ENCODE measurements at regions not wholly inside any gene's neighbourhood (a gene's known extent, or its start where the extent isn't known, plus 50 kb on each side); places are given as distances from the start of the nearest gene placed in this dataset.

DNA sequence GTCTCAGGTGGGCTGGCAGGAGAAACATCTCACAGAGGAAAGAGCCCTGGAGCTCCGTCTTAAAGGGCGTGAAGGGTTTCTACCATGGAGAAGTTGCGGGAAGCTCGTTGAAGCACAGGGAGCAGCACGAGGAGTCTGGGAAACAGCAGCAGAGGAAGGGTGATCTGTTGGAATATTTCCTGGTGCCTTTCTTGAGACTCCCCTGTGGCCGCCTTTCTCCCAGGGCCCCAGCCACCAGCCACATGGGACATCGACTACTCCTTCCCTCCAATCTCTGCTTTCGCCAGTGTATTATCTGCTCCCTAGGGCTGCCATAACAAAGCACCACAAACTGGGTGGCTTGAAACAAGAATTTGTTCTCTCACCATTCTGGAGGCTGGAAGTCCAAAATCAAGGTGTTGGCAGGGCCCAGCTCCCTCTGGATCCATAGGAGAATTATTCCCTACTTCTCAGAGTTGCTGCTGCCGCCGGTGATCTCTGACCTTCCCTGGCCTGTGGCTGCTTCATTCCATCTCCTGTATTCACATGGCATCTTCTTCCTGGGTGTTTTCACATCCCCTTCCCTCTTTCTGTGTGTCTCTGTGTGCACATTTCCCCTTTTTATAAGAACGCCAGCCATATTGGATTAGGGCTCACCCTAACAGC is 152.8 kb upstream of the GSC start:
- Histone ChIP-seq H3K9me3 (ENCODE audit: control insufficient read depth, insufficient read depth, low read depth, low read length) (no peaks in the 10 kb centered on the region), H3K4me3 (ENCODE audit: low read depth in 2 of 2, low read length in 2 of 2) (no peak overlapping the region), H3K27me3 (ENCODE audit: control insufficient read depth, insufficient read depth, low read length) (no peaks in the 10 kb centered on the region), H3K36me3 (ENCODE audit: control insufficient read depth, insufficient read depth, low read length) (no peaks in the 10 kb centered on the region), H3K4me1 (ENCODE audit: control insufficient read depth, insufficient read depth, low read length) (no peaks in the 10 kb centered on the region), H3K27ac (ENCODE audit: low read length) (no peak overlapping the region)
- in situ Hi-C loops (cut with HindIII; ENCODE audit: low pct_unique_long_range_greater_than_20kb, low sequenced_read_pairs) (no loop called here), intact Hi-C loops (cut with micrococcal nuclease; ENCODE audit: unreplicated experiment) (no loop called here)
- TF ChIP-seq, protein P1, sequence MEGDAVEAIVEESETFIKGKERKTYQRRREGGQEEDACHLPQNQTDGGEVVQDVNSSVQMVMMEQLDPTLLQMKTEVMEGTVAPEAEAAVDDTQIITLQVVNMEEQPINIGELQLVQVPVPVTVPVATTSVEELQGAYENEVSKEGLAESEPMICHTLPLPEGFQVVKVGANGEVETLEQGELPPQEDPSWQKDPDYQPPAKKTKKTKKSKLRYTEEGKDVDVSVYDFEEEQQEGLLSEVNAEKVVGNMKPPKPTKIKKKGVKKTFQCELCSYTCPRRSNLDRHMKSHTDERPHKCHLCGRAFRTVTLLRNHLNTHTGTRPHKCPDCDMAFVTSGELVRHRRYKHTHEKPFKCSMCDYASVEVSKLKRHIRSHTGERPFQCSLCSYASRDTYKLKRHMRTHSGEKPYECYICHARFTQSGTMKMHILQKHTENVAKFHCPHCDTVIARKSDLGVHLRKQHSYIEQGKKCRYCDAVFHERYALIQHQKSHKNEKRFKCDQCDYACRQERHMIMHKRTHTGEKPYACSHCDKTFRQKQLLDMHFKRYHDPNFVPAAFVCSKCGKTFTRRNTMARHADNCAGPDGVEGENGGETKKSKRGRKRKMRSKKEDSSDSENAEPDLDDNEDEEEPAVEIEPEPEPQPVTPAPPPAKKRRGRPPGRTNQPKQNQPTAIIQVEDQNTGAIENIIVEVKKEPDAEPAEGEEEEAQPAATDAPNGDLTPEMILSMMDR (IDR thresholded peaks at IDR 0.05), result no peak
- no peak for TF ChIP-seq TCF7L2 (IDR thresholded peaks at IDR 0.05; ENCODE audit: low read depth, low read length)
- no peak for TF ChIP-seq SIN3A (IDR thresholded peaks at IDR 0.05; ENCODE audit: borderline replicate concordance, insufficient read depth, low read depth, low read length)
- TF ChIP-seq POLR2AphosphoS5 (IDR thresholded peaks at IDR 0.05; ENCODE audit: low read depth, low read length), result no peak
- TF ChIP-seq REST (IDR thresholded peaks at IDR 0.05; ENCODE audit: insufficient read depth in 1 of 2, low read depth in 2 of 2, low read length in 1 of 2), result no peak
- no peak for ATAC-seq
- POLR2A ChIA-PET, result no interaction called here
- CTCF ChIA-PET, result no interaction called here
- DNase-seq (ENCODE audit: low read depth, low spot score), result no peak
- no TSS peak for BruUV-seq (replicated peaks)

- in situ Hi-C loops (cut with HindIII; ENCODE audit: low pct_unique_long_range_greater_than_20kb, low sequenced_read_pairs), result no loop called here
- ChIA-PET CTCF (no interaction called here), POLR2A (no interaction called here)
- no peak overlapping the region for H3K27ac ChIP-seq (ENCODE audit: low read length)
- no peaks in the 10 kb centered on the region for H3K9me3 ChIP-seq (ENCODE audit: control insufficient read depth, insufficient read depth, low read depth, low read length)
- H3K36me3 ChIP-seq (ENCODE audit: control insufficient read depth, insufficient read depth, low read length), result no peaks in the 10 kb centered on the region
- TF ChIP-seq SIN3A (IDR thresholded peaks at IDR 0.05; ENCODE audit: borderline replicate concordance, insufficient read depth, low read depth, low read length) (no peak), POLR2AphosphoS5 (IDR thresholded peaks at IDR 0.05; ENCODE audit: low read depth, low read length) (no peak), TCF7L2 (IDR thresholded peaks at IDR 0.05; ENCODE audit: low read depth, low read length) (no peak), REST (IDR thresholded peaks at IDR 0.05; ENCODE audit: insufficient read depth in 1 of 2, low read depth in 2 of 2, low read length in 1 of 2) (no peak)
- TF ChIP-seq, protein P1 (IDR thresholded peaks at IDR 0.05), result no peak
- H3K27me3 ChIP-seq (ENCODE audit: control insufficient read depth, insufficient read depth, low read length), result no peaks in the 10 kb centered on the region
- BruUV-seq (replicated peaks), result no TSS peak
- H3K4me1 ChIP-seq (ENCODE audit: control insufficient read depth, insufficient read depth, low read length), result no peaks in the 10 kb centered on the region
- no peak overlapping the region for H3K4me3 ChIP-seq (ENCODE audit: low read depth in 2 of 2, low read length in 2 of 2)
- ATAC-seq (no peak), DNase-seq (ENCODE audit: low read depth, low spot score) (no peak)
- intact Hi-C loops (cut with micrococcal nuclease; ENCODE audit: unreplicated experiment), result no loop called here
These were observed 152.1 kb upstream of the GSC start for GRCh38 chr14:94921882-94922585.
